Naive B cell (primary cell): ENCODE measurements at regions not wholly inside any gene's neighbourhood (a gene's known extent, or its start where the extent isn't known, plus 50 kb on each side); places are given as distances from the start of the nearest gene placed in this dataset.
"Not testable (repeated sequence)": the region's sequence is repeated elsewhere in the genome, so short reads cannot be mapped to it uniquely, and the experiment has no call there.

ENCODE experiments used
- ATAC-seq, 2 donors: fragments of 150-1000 bp; cut with Tn5 transposase; 2 replicates each; pipeline ENCODE4 v1.10.0; 2021; ENCODE audit warnings: low read depth in 2 of 2, mild to moderate bottlenecking in 2 of 2, moderate library complexity in 2 of 2
- DNase-seq: peaks from one replicate; pipeline ENCODE4 v3.0.0; 2022
- H3K27ac Mint-ChIP-seq, 6 donors: one replicate each; pipeline ENCODE4 v1.8.0; 2020 to 2022; ENCODE audit warnings: mild to moderate bottlenecking in 6 of 6, mixed read lengths in 6 of 6, moderate library complexity in 5 of 6, inconsistent platforms in 2 of 6
- H3K27me3 Mint-ChIP-seq, 3 donors: one replicate each; pipeline ENCODE4 v1.8.0; 2021 to 2022; ENCODE audit warnings: mixed read lengths in 3 of 3, mild to moderate bottlenecking in 1 of 3
- H3K36me3 Mint-ChIP-seq, 2 donors: one replicate each; pipeline ENCODE4 v1.8.0; 2020 to 2022; ENCODE audit warnings: mixed read lengths in 2 of 2, inconsistent platforms in 1 of 2, mild to moderate bottlenecking in 1 of 2
- H3K4me1 Mint-ChIP-seq, 3 donors: one replicate each; pipeline ENCODE4 v1.8.0; 2020 to 2022; ENCODE audit warnings: mixed read lengths in 3 of 3, inconsistent platforms in 1 of 3, mild to moderate bottlenecking in 1 of 3, moderate library complexity in 1 of 3
- H3K4me3 Mint-ChIP-seq, 8 donors: one replicate each; pipeline ENCODE4 v1.8.0; 2020 to 2022; ENCODE audit warnings: mild to moderate bottlenecking in 8 of 8, mixed read lengths in 8 of 8, moderate library complexity in 8 of 8, inconsistent platforms in 2 of 8
- H3K9me3 Mint-ChIP-seq, 7 donors: one replicate each; pipeline ENCODE4 v1.8.0; 2020 to 2022; ENCODE audit warnings: mixed read lengths in 7 of 7, mild to moderate bottlenecking in 5 of 7, inconsistent platforms in 2 of 7, moderate library complexity in 1 of 7

- DNase-seq: no peak
- H3K9me3 Mint-ChIP-seq: no peaks in the 10 kb centered on the region
- no peaks in the 10 kb centered on the region for H3K27me3 Mint-ChIP-seq
- peaks cover 0 to 5% (median 0%) of the 10 kb centered on the region in 3 donors for H3K4me1 Mint-ChIP-seq
- no peak overlapping the region for H3K27ac Mint-ChIP-seq
- H3K36me3 Mint-ChIP-seq: no peaks in the 10 kb centered on the region
- no peak overlapping the region for H3K4me3 Mint-ChIP-seq
- ATAC-seq: no peak
Observed at GRCh38 chr5:131107128-131107527, 57.9 kb downstream of the HINT1 start.

GRCh38 chr5:131104169-131104808 is 60.8 kb downstream of the HINT1 start:
- Mint-ChIP-seq H3K4me3 (no peak overlapping the region), H3K36me3 (no peaks in the 10 kb centered on the region), H3K9me3 (no peaks in the 10 kb centered on the region), H3K27ac (no peak overlapping the region), H3K4me1 (peaks cover 0 to 5% (median 0%) of the 10 kb centered on the region in 3 donors), H3K27me3 (no peaks in the 10 kb centered on the region)
- no peak for ATAC-seq
- no peak for DNase-seq

GRCh38 chr5:131096774-131097710 is 68.0 kb downstream of the HINT1 start:
- no peak for ATAC-seq
- Mint-ChIP-seq H3K9me3 (peaks cover 1 to 28% (median 10%) of the 10 kb centered on the region in 7 donors), H3K27me3 (peaks cover 4 to 26% (median 19%) of the 10 kb centered on the region in 3 donors), H3K36me3 (peaks cover 0 to 5% of the 10 kb centered on the region in 2 donors), H3K4me3 (no peak overlapping the region), H3K27ac (peak overlapping the region in 1 of 6 donors; percentile 40), H3K4me1 (no peaks in the 10 kb centered on the region)
- DNase-seq: no peak

- not testable (repeated sequence) for H3K4me1 Mint-ChIP-seq, H3K27ac Mint-ChIP-seq, ATAC-seq, H3K4me3 Mint-ChIP-seq, H3K36me3 Mint-ChIP-seq, DNase-seq
- H3K9me3 Mint-ChIP-seq: peaks cover 1 to 28% (median 12%) of the 10 kb centered on the region in 7 donors
- peaks cover 4 to 26% (median 19%) of the 10 kb centered on the region in 3 donors for H3K27me3 Mint-ChIP-seq
Observed at GRCh38 chr5:131095561-131095960, 69.5 kb downstream of the HINT1 start.

- Mint-ChIP-seq H3K4me3 (no peak overlapping the region), H3K36me3 (no peaks in the 10 kb centered on the region), H3K4me1 (no peaks in the 10 kb centered on the region), H3K27ac (no peak overlapping the region), H3K9me3 (peaks cover 2 to 14% (median 6%) of the 10 kb centered on the region in 7 donors), H3K27me3 (peaks cover 6 to 15% (median 8%) of the 10 kb centered on the region in 3 donors)
- ATAC-seq (no peak), DNase-seq (no peak)
Observed at GRCh38 chr5:131084436-131084835, 80.6 kb downstream of the HINT1 start.

- Mint-ChIP-seq H3K27ac (no peak overlapping the region), H3K4me1 (no peaks in the 10 kb centered on the region), H3K9me3 (peaks cover 0 to 5% (median 2%) of the 10 kb centered on the region in 7 donors), H3K36me3 (no peaks in the 10 kb centered on the region), H3K4me3 (no peak overlapping the region), H3K27me3 (peaks cover 0 to 8% (median 6%) of the 10 kb centered on the region in 3 donors)
- no peak for DNase-seq
- ATAC-seq: no peak
Observed at GRCh38 chr5:131081913-131082488, 83.1 kb downstream of the HINT1 start.

- no peaks in the 10 kb centered on the region for H3K36me3 Mint-ChIP-seq
- H3K27me3 Mint-ChIP-seq: peaks cover 0 to 8% (median 6%) of the 10 kb centered on the region in 3 donors
- H3K27ac Mint-ChIP-seq: no peak overlapping the region
- DNase-seq (no peak), ATAC-seq (no peak)
- peaks cover 0 to 3% (median 0%) of the 10 kb centered on the region in 7 donors for H3K9me3 Mint-ChIP-seq
- H3K4me1 Mint-ChIP-seq: no peaks in the 10 kb centered on the region
- H3K4me3 Mint-ChIP-seq: no peak overlapping the region
Observed at GRCh38 chr5:131081374-131081773, 83.7 kb downstream of the HINT1 start.

GRCh38 chr5:131079232-131079631 is 85.8 kb downstream of the HINT1 start:
- no peak for DNase-seq
- H3K4me3 Mint-ChIP-seq: no peak overlapping the region
- no peaks in the 10 kb centered on the region for H3K27me3 Mint-ChIP-seq
- no peak for ATAC-seq
- H3K4me1 Mint-ChIP-seq: peaks cover 0 to 6% (median 6%) of the 10 kb centered on the region in 3 donors
- H3K27ac Mint-ChIP-seq: no peak overlapping the region
- H3K9me3 Mint-ChIP-seq: peaks cover 0 to 7% (median 0%) of the 10 kb centered on the region in 7 donors
- H3K36me3 Mint-ChIP-seq: no peaks in the 10 kb centered on the region

GRCh38 chr5:131068893-131069643 is 96.0 kb downstream of the HINT1 start:
- Mint-ChIP-seq H3K4me1 (peaks cover 40 to 54% (median 45%) of the 10 kb centered on the region in 3 donors), H3K4me3 (peak overlapping the region in 7 of 8 donors; percentile 30 to 82 (median 68))
- peak; percentile 20 for DNase-seq

GRCh38 chr5:131068076-131068475 is 97.0 kb downstream of the HINT1 start:
- peaks cover 28 to 54% (median 41%) of the 10 kb centered on the region in 7 donors for H3K9me3 Mint-ChIP-seq
- no peak for ATAC-seq
- peaks cover 40 to 56% (median 45%) of the 10 kb centered on the region in 3 donors for H3K4me1 Mint-ChIP-seq
- H3K36me3 Mint-ChIP-seq: peaks cover 31 to 52% of the 10 kb centered on the region in 2 donors
- no peaks in the 10 kb centered on the region for H3K27me3 Mint-ChIP-seq
- no peak for DNase-seq
- H3K4me3 Mint-ChIP-seq: peak overlapping the region in 5 of 8 donors; percentile 21 to 70 (median 45)
- peak overlapping the region in 4 of 6 donors; percentile 8 to 82 (median 22) for H3K27ac Mint-ChIP-seq

More at GRCh38 chr5:131068893-131069643, 96.0 kb downstream of the HINT1 start:
- peaks cover 24 to 42% of the 10 kb centered on the region in 2 donors for H3K36me3 Mint-ChIP-seq
- ATAC-seq: peak; percentile 69 to 79
- peaks cover 21 to 45% (median 34%) of the 10 kb centered on the region in 7 donors for H3K9me3 Mint-ChIP-seq
- peak overlapping the region in 3 of 6 donors; percentile 3 to 77 (median 24) for H3K27ac Mint-ChIP-seq
- H3K27me3 Mint-ChIP-seq: no peaks in the 10 kb centered on the region

GRCh38 chr5:131067636-131068035 is 97.4 kb downstream of the HINT1 start:
- ATAC-seq (no peak), DNase-seq (no peak)
- Mint-ChIP-seq H3K36me3 (peaks cover 31 to 56% of the 10 kb centered on the region in 2 donors), H3K4me3 (peak overlapping the region in 4 of 8 donors; percentile 21 to 70 (median 50)), H3K4me1 (peaks cover 40 to 56% (median 45%) of the 10 kb centered on the region in 3 donors), H3K27me3 (no peaks in the 10 kb centered on the region), H3K27ac (peak overlapping the region in 3 of 6 donors; percentile 20 to 82 (median 50)), H3K9me3 (peaks cover 31 to 58% (median 43%) of the 10 kb centered on the region in 7 donors)

- ATAC-seq: no peak
- Mint-ChIP-seq H3K4me3 (peak overlapping the region in 6 of 8 donors; percentile 20 to 78 (median 49)), H3K27me3 (no peaks in the 10 kb centered on the region), H3K27ac (peak overlapping the region in 5 of 6 donors; percentile 43 to 91 (median 82)), H3K4me1 (peaks cover 35 to 45% (median 38%) of the 10 kb centered on the region in 3 donors), H3K9me3 (peaks cover 31 to 63% (median 47%) of the 10 kb centered on the region in 7 donors), H3K36me3 (peaks cover 31 to 57% of the 10 kb centered on the region in 2 donors)
- no peak for DNase-seq
Observed at GRCh38 chr5:131064669-131065371, 100.2 kb downstream of the HINT1 start.
